ENCODE measurements at regions not wholly inside any gene's neighbourhood (a gene's known extent, or its start where the extent isn't known, plus 50 kb on each side); places are given as distances from the start of the nearest gene placed in this dataset.

GRCh38 chr18:45458033-45458432 is 157.2 kb upstream of the SLC14A2 start:
- no peak for TF ChIP-seq CTCF (IDR thresholded peaks at IDR 0.05)
- Histone ChIP-seq H3K27ac (no peak overlapping the region), H3K4me3 (no peak overlapping the region)
- DNase-seq (ENCODE audit: low spot score), result no peak

- DNase-seq (ENCODE audit: low spot score), result no peak
- no peak overlapping the region for H3K27ac ChIP-seq
- TF ChIP-seq CTCF (IDR thresholded peaks at IDR 0.05), result no peak
- H3K4me3 ChIP-seq, result no peak overlapping the region
Measured at GRCh38 chr18:45462179-45462578, 153.1 kb upstream of the SLC14A2 start.

DNA sequence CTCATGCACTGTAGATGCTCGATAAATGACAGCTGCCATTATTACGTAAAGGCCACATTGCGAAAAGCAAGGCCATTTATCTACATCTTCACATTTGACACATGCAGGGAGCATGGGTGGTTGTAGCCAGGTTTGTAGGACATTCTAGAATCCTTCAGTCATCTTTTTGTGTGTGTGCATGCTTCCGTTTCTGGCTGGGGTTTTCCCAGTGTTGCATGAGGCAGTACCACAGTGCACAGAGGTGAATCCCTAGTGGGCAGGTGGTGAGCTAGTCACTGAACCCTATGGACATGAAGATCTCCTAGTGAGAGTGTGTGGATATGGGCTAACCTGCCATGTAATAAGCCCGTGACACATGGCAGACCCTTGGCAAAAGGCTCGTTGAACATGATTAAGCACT is 151.8 kb upstream of the SLC14A2 start:
- no peak overlapping the region for H3K27ac ChIP-seq
- no peak for DNase-seq (ENCODE audit: low spot score)
- no peak overlapping the region for H3K4me3 ChIP-seq
- TF ChIP-seq CTCF (IDR thresholded peaks at IDR 0.05), result no peak

DNA sequence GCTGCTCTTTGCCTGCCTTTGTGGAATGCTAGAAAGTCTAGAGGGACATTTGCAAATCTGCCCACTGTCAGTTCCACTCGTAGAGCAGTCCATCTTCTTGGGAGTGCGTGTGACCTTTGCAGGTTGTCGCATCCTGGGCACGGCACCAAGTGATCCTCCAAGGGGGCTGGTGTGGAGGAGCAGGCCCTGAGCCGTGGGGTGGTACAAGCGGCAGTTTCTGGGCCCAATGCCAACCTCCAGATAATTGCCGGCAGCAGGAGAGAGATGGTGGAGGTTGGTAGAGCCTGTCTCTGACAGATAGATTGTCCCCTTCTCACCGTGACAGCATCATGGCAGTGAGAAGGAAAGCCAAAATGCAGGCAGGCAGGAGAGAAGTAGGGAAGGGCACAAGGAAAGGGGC is 150.7 kb upstream of the SLC14A2 start:
- DNase-seq (ENCODE audit: low spot score), result no peak
- TF ChIP-seq CTCF (IDR thresholded peaks at IDR 0.05), result no peak
- H3K27ac ChIP-seq, result no peak overlapping the region

GRCh38 chr18:45467293-45467692 is 148.0 kb upstream of the SLC14A2 start:
- Histone ChIP-seq H3K4me3 (no peak overlapping the region), H3K27ac (no peak overlapping the region)
- no peak for DNase-seq (ENCODE audit: low spot score)
- TF ChIP-seq CTCF (IDR thresholded peaks at IDR 0.05), result no peak

More for the DNA sequence above, 150.7 kb upstream of the SLC14A2 start:
- no peak overlapping the region for H3K4me3 ChIP-seq

DNA sequence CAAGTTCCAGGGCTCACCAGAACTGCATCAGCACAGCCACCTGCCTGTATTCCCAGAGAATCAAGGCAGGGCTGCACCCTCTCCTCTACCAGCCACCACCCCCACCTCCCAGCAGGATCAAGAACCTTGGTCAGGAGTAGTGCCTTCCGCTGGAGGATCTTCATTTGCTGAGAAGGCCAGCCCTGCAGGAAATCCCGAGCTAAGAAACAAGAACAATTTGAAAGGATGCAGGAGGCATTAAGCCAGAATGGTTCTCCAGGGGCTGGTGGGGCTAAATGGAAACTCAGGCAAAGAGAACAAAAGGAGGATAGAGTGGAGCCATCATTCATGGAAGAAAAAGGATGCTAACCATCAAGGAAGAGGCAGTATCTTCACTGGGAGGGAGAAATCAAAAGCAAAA is 147.3 kb upstream of the SLC14A2 start:
- Histone ChIP-seq H3K4me3 (no peak overlapping the region), H3K27ac (no peak overlapping the region)
- TF ChIP-seq CTCF (IDR thresholded peaks at IDR 0.05), result no peak
- DNase-seq (ENCODE audit: low spot score), result no peak

DNA sequence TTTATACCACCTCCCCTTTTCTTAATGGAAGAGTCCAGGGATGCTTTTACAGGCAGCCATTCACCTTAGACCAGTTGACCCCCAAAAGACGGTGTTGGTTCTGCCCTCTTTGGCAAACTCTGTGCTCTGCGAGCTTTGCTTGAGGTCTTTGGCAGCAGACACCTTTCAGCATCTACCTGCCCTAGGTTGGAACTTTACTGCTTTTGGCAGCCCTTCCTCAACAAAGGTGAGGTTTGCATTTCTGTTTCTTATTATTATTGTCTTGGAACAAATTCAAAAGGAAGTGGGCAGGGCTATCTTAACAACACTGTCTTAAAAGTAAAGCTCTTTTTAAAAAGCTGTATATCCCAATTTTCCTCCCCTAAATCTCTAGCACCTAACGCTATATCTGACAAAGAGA is 136.4 kb upstream of the SLC14A2 start:
- no peak overlapping the region for H3K27ac ChIP-seq
- H3K4me3 ChIP-seq, result no peak overlapping the region
- no peak for DNase-seq (ENCODE audit: low spot score)
- no peak for TF ChIP-seq CTCF (IDR thresholded peaks at IDR 0.05)
